A549 (cell line): ENCODE measurements at regions not wholly inside any gene's neighbourhood (a gene's known extent, or its start where the extent isn't known, plus 50 kb on each side); places are given as distances from the start of the nearest gene placed in this dataset.

Experiments used
- ATAC-seq, 2 experiments: fragments of 200-7000 bp in 1 of 2; fragments of >200 bp in 1 of 2; cut with Nextera tagmentation in 1 of 2; cut with Tn5 transposase in 1 of 2; 3 replicates each; pipeline versions ENCODE4 v1.8.0 to v1.9.1; 2018 to 2020; ENCODE audit warnings: mild to moderate bottlenecking in 1 of 2, moderate library complexity in 1 of 2
- CTCF ChIA-PET: fragments of 300-600 bp; sonication (Branson Sonifier 250); formaldehyde crosslinking; extraction: SDS; loops from one replicate; lab custom pipeline; 2021; ENCODE audit warnings: antibody characterized with exemption, inconsistent platforms; lab: Yijun Ruan, JAX
- POLR2A ChIA-PET: fragments of 350-600 bp; formaldehyde crosslinking; extraction: SDS; loops from one replicate; lab custom pipeline; 2021; ENCODE audit warnings: antibody characterized with exemption, inconsistent platforms; lab: Yijun Ruan, JAX
- DNase-seq, 2 experiments: peaks; one replicate each; pipeline versions ENCODE4 v3.0.0 to v3.0.0-alpha.2; 2011 to 2016; ENCODE audit warnings: low read depth in 1 of 2, low spot score in 1 of 2
- FAIRE-seq: peaks from 2 replicates; lab custom pipeline; 2011; peaks lifted over from hg19 to GRCh38; lab: Jason Lieb, UNC
- H3K27ac ChIP-seq, 2 experiments: fragments of >200 bp; sonication (Bioruptor Twin); formaldehyde crosslinking; 3 replicates each; pipeline ENCODE4 v1.5.1; 2016 to 2017
- H3K4me1 ChIP-seq: fragments of >200 bp; sonication (Bioruptor Twin); formaldehyde crosslinking; 3 replicates; pipeline ENCODE4 v1.6.1; 2016
- H3K4me2 ChIP-seq: fragments of >200 bp; sonication (Bioruptor Twin); formaldehyde crosslinking; 3 replicates; pipeline ENCODE4 v1.6.1; 2016
- H3K4me3 ChIP-seq: fragments of >200 bp; sonication (Bioruptor Twin); formaldehyde crosslinking; 3 replicates; pipeline ENCODE4 v1.5.1; 2016
- H3K9me3 ChIP-seq: fragments of >200 bp; sonication (Bioruptor Twin); formaldehyde crosslinking; 3 replicates; pipeline ENCODE4 v1.6.1; 2016
- BHLHE40 ChIP-seq: IDR thresholded peaks from 2 replicates; pipeline ENCODE4 v1.6.1; 2012; ENCODE audit warnings: low read depth, low read length, inconsistent platforms
- CHD4 ChIP-seq: fragments of 200-600 bp; sonication (generic); IDR thresholded peaks from 2 replicates; pipeline ENCODE4 v1.6.1; 2016; ENCODE audit warnings: antibody characterized with exemption, mild to moderate bottlenecking, borderline replicate concordance
- E2F6 ChIP-seq: IDR thresholded peaks from 2 replicates; pipeline ENCODE4 v1.6.1; 2012; ENCODE audit warnings: low read depth, borderline replicate concordance
- EHMT2 ChIP-seq: fragments of 200-600 bp; sonication (generic); IDR thresholded peaks from 2 replicates; pipeline ENCODE4 v1.6.1; 2016; ENCODE audit warnings: antibody characterized with exemption, low read depth, mild to moderate bottlenecking, moderate library complexity
- FOSB ChIP-seq: fragments of 250-450 bp; sonication (Bioruptor Pico); IDR thresholded peaks from 2 replicates; pipeline ENCODE4 v1.5.0; 2020; ENCODE audit warnings: mild to moderate bottlenecking, moderate library complexity
- FOXS1 ChIP-seq: fragments of 250-450 bp; sonication (Bioruptor Pico); IDR thresholded peaks from 2 replicates; pipeline ENCODE4 v1.5.0; 2020; ENCODE audit warnings: mild to moderate bottlenecking, moderate library complexity
- GATA3 ChIP-seq: IDR thresholded peaks from 2 replicates; pipeline ENCODE4 v1.6.1; 2012; ENCODE audit warnings: borderline replicate concordance
- HOXB5 ChIP-seq: fragments of 250-450 bp; sonication (Bioruptor Pico); IDR thresholded peaks from 2 replicates; pipeline ENCODE4 v1.5.0; 2020; ENCODE audit warnings: mild to moderate bottlenecking, moderate library complexity
- KDM1A ChIP-seq: fragments of 200-600 bp; sonication (generic); IDR thresholded peaks from 2 replicates; pipeline ENCODE4 v1.6.1; 2016; ENCODE audit warnings: low read depth, mild to moderate bottlenecking
- MYC ChIP-seq: IDR thresholded peaks from 2 replicates; pipeline ENCODE4 v1.6.1; 2012; ENCODE audit warnings: mild to moderate bottlenecking, inconsistent platforms, low read length, improper control_type of control experiment, borderline replicate concordance
- NPAS2 ChIP-seq: fragments of 250-450 bp; sonication (Bioruptor Pico); IDR thresholded peaks from 2 replicates; pipeline ENCODE4 v1.8.0; 2022; ENCODE audit warnings: mild to moderate bottlenecking, moderate library complexity, borderline replicate concordance
- NR3C1 ChIP-seq: fragments of >200 bp; sonication (Bioruptor Twin); formaldehyde crosslinking; IDR thresholded peaks from 3 replicates; pipeline ENCODE4 v1.6.1; 2017
- PHF8 ChIP-seq: fragments of 200-600 bp; sonication (generic); IDR thresholded peaks from 2 replicates; pipeline ENCODE4 v1.6.1; 2016; ENCODE audit warnings: low read depth, mild to moderate bottlenecking, antibody characterized with exemption, moderate library complexity, borderline replicate concordance
- POLR2A ChIP-seq: IDR thresholded peaks from 2 replicates; pipeline ENCODE4 v1.6.1; 2012; ENCODE audit warnings: mild to moderate bottlenecking, low read length
- POLR2AphosphoS2 ChIP-seq: conservative IDR thresholded peaks from 2 replicates; pipeline ENCODE4 v1.6.1; 2012; ENCODE audit warnings: low read length, improper control_type of control experiment, inconsistent platforms
- REST ChIP-seq: fragments of 200-600 bp; sonication (generic); IDR thresholded peaks from 2 replicates; pipeline ENCODE4 v1.6.1; 2016; ENCODE audit warnings: antibody characterized with exemption, mild to moderate bottlenecking, moderate library complexity
- RFX5 ChIP-seq: fragments of 450-650 bp; IDR thresholded peaks from 2 replicates; pipeline ENCODE4 v1.7.1; 2014; ENCODE audit warnings: antibody characterized with exemption, mild to moderate bottlenecking, moderate library complexity
- RNF2 ChIP-seq: fragments of 200-600 bp; sonication (generic); IDR thresholded peaks from 2 replicates; pipeline ENCODE4 v1.6.1; 2016; ENCODE audit warnings: low read depth, mild to moderate bottlenecking, antibody characterized with exemption, moderate library complexity, borderline replicate concordance
- SMC3 ChIP-seq: fragments of >200 bp; sonication (Bioruptor Twin); formaldehyde crosslinking; IDR thresholded peaks from 3 replicates; pipeline ENCODE4 v1.6.1; 2018; ENCODE audit warnings: inconsistent platforms
- SREBF2 ChIP-seq: fragments of 450-650 bp; IDR thresholded peaks from 2 replicates; pipeline ENCODE4 v1.6.1; 2014; ENCODE audit warnings: mild to moderate bottlenecking, moderate library complexity
- TFCP2L1 ChIP-seq: fragments of 250-450 bp; sonication (Bioruptor Pico); IDR thresholded peaks from 2 replicates; pipeline ENCODE4 v1.5.0; 2021; ENCODE audit warnings: mild to moderate bottlenecking
- TP53 ChIP-seq: fragments of 250-450 bp; sonication (Bioruptor Pico); IDR thresholded peaks from 2 replicates; pipeline ENCODE4 v1.5.0; 2021; ENCODE audit warnings: mild to moderate bottlenecking, moderate library complexity
- WGBS: methylation state at CpG from one replicate; pipeline ENCODE4 v1.1.6; 2017; ENCODE audit errors: missing lambda C conversion rate; 5-methylcytosine and 5-hydroxymethylcytosine counted together

- Histone ChIP-seq H3K27ac (peak overlapping the region in 1 of 2 experiments; percentile 71; a peak in 3 of 6 replicates), H3K9me3 (no peaks in the 10 kb centered on the region), H3K4me2 (peak overlapping the region; percentile 56; the same call in 1 of the 3 replicates), H3K4me1 (peaks cover 24% of the 10 kb centered on the region), H3K4me3 (no peak overlapping the region)
- ChIA-PET POLR2A (no interaction called here), CTCF (interaction anchor here (0.8 kb wide), 1 partner anchor 81 kb away, joined by 4 read pairs; no protein-coding TSS in a partner anchor)
- TF ChIP-seq POLR2A (no peak), SMC3 (no peak), HOXB5 (CRISPR knock-in tag) (no peak), E2F6 (no peak), REST (no peak), KDM1A (no peak), CHD4 (no peak), NPAS2 (CRISPR knock-in tag) (no peak), RNF2 (no peak), MYC (no peak), NR3C1 (no peak), PHF8 (no peak), POLR2AphosphoS2 (no peak), TP53 (no peak), BHLHE40 (no peak), EHMT2 (no peak), SREBF2 (no peak), FOXS1 (CRISPR knock-in tag) (no peak)
- no peak for DNase-seq
- 90% methylated on average over 2 of the region's 2 CpGs for WGBS
- FAIRE-seq = no peak
- ATAC-seq = no peak
Observed at GRCh38 chr3:48070030-48070429, 53.8 kb upstream of the MAP4 start.

- H3K4me1 ChIP-seq = peaks cover 31% of the 10 kb centered on the region
- no peak for FAIRE-seq
- CTCF ChIA-PET = interaction anchor here (0.8 kb wide), 1 partner anchor 82 kb away, joined by 4 read pairs; no protein-coding TSS in a partner anchor
- H3K9me3 ChIP-seq = no peaks in the 10 kb centered on the region
- no peak overlapping the region for H3K4me3 ChIP-seq
- TF ChIP-seq TFCP2L1 (CRISPR knock-in tag) (no peak), FOSB (CRISPR knock-in tag) (no peak), RFX5 (no peak), GATA3 (no peak), REST (no peak)
- TF ChIP-seq, all 56 proteins: peak for 0
- POLR2A ChIA-PET = no interaction called here
- ATAC-seq (no peak), DNase-seq (no peak)
- H3K27ac ChIP-seq = peak overlapping the region; percentile 66 to 71
- peak overlapping the region; percentile 56 for H3K4me2 ChIP-seq
Observed at GRCh38 chr3:48069339-48069738, 53.1 kb upstream of the MAP4 start.
